ENCODE measurements at regions not wholly inside any gene's neighbourhood (a gene's known extent, or its start where the extent isn't known, plus 50 kb on each side); places are given as distances from the start of the nearest gene placed in this dataset.
"Not testable (repeated sequence)": the region's sequence is repeated elsewhere in the genome, so short reads cannot be mapped to it uniquely, and the experiment has no call there.

DNA sequence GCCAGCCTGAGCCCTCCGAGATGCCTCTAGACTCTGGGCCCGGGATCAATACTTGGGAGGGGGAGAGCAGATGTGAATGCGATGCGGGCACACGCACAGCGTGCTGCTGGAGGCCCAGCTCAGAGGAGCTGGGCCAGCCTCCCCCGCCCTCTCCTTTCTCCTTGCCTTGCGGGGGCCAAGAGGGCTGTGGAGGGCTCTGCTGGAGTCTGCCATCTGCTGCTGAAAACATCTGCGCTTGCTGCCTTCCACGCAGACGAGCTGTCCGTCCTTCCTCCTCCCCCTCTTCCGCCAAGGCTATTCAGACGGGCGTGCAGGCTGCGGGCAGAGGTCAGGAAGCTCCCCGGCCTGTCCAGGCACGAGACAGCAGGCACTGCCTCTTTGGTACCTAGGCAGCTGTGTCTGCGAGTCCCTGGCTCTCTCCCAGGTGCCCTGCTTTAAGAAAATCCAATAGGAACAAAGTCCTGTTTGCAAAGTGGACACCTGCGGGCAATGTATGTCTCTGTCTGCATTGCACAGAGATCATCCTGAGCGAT lies 75.2 kb downstream of the SPRING1 start (continued):
- TF ChIP-seq, protein P1, sequence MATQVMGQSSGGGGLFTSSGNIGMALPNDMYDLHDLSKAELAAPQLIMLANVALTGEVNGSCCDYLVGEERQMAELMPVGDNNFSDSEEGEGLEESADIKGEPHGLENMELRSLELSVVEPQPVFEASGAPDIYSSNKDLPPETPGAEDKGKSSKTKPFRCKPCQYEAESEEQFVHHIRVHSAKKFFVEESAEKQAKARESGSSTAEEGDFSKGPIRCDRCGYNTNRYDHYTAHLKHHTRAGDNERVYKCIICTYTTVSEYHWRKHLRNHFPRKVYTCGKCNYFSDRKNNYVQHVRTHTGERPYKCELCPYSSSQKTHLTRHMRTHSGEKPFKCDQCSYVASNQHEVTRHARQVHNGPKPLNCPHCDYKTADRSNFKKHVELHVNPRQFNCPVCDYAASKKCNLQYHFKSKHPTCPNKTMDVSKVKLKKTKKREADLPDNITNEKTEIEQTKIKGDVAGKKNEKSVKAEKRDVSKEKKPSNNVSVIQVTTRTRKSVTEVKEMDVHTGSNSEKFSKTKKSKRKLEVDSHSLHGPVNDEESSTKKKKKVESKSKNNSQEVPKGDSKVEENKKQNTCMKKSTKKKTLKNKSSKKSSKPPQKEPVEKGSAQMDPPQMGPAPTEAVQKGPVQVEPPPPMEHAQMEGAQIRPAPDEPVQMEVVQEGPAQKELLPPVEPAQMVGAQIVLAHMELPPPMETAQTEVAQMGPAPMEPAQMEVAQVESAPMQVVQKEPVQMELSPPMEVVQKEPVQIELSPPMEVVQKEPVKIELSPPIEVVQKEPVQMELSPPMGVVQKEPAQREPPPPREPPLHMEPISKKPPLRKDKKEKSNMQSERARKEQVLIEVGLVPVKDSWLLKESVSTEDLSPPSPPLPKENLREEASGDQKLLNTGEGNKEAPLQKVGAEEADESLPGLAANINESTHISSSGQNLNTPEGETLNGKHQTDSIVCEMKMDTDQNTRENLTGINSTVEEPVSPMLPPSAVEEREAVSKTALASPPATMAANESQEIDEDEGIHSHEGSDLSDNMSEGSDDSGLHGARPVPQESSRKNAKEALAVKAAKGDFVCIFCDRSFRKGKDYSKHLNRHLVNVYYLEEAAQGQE (IDR thresholded peaks at IDR 0.05): no peak
- TF ChIP-seq CEBPB (IDR thresholded peaks at IDR 0.05) (no peak), ZC3H11A (IDR thresholded peaks at IDR 0.05) (no peak), ZSCAN20 (CRISPR knock-in tag; IDR thresholded peaks at IDR 0.05) (no peak)

DNA sequence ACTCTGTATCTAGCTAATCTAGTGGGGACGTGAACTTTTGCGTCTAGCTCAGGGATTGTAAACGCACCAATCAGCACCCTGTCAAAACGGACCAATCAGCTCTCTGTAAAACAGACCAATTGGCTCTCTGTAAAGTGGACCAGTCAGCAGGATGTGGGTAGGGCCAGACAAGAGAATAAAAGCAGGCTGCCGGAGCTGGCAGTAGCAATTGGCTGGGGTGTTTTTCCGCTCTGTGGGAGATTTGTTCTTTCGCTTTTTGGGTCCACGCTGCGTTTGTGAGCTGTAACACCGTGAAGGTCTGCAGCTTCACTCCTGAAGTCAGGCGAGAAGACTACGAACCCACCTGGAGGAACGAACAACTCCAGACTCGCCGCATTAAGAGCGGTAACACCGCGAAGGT lies 76.5 kb downstream of the SPRING1 start:
- POLR2A ChIA-PET: no interaction called here
- H3K27ac ChIP-seq: no peak overlapping the region
- ATAC-seq (no peak), DNase-seq (ENCODE audit: low read depth in 1 of 2, low spot score in 1 of 2) (no peak), FAIRE-seq (no peak)
- H3K4me1 ChIP-seq: peaks cover 34% of the 10 kb centered on the region
- no peak overlapping the region for H3K4me2 ChIP-seq
- H3K9me3 ChIP-seq: no peaks in the 10 kb centered on the region
- 94% methylated on average over 18 of the region's 18 CpGs for WGBS (ENCODE audit: missing lambda C conversion rate)
- no peak overlapping the region for H3K4me3 ChIP-seq
- peak; percentile 12 for TF ChIP-seq MAFK (IDR thresholded peaks at IDR 0.05; ENCODE audit: partially characterized antibody)
- no peak for TF ChIP-seq EHF (CRISPR knock-in tag; IDR thresholded peaks at IDR 0.05)
- CTCF ChIA-PET: interaction anchor here (1.1 to 1.4 kb wide), 2 partner anchors 12 to 48 kb away, joined by 4 read pairs; no protein-coding TSS in a partner anchor

DNA sequence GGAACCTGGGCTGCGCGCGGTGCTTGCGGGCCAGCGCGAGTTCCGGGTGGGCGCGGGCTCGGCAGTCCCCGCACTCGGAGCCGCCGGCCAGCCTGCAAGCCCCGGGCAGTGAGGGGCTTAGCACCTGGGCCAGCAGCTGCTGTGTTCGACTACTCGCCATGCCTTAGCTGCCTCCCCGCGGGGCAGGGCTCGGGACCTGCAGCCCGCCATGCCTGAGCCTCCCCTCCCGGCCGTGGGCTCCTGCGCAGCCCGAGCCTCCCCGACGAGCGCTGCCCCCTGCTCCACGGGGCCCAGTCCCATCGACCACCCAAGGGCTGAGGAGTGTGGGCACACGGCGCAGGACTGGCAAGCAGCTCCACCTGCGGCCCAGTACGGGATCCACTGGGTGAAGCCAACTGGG lies 77.1 kb downstream of the SPRING1 start:
- 88% methylated on average over 25 of the region's 34 CpGs for WGBS (ENCODE audit: missing lambda C conversion rate)

DNA sequence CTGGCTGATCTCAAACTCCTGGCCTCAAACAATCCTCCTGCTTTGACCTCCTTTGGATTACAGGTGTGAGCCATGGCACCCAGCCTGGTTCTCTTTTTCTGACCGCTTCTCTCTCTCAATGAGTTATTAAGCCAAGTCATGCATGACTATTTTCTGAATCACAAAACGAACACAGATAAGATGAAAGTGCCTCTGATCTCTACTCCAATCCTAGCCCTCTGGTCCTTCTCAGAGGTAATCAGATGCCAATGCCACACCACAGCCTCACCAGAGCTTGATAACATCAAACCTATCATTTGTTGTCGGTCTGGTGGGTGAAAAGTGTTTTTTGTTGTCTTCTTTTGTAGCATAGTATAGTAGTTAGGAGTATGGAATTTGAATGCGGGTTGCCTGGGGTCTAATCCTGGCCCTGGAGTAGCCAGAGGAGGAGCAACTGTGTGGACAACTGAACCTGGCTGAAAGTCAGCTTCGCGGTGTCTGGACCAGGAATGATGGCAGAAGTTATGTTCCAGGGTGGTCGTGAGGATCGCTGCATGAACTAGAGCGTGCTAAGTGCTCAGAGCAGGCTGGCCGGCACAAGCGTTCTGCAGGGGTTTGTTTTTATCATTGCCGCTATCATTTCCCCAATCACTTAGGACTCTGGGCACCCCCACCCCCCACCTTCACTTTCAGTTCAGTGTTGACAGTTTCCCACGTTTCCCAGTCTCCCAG lies 77.9 kb downstream of the SPRING1 start:
- peak overlapping the region in 1 of 2 experiments; percentile 6; a peak in 1 of 6 replicates for H3K27ac ChIP-seq
- POLR2A ChIA-PET: no interaction called here
- DNase-seq (ENCODE audit: low read depth in 1 of 2, low spot score in 1 of 2) (no peak), ATAC-seq (peak in 1 of 2 experiments; percentile 43; a peak in 3 of 6 replicates), FAIRE-seq (no peak)
- H3K4me3 ChIP-seq: no peak overlapping the region
- H3K4me2 ChIP-seq: peak overlapping the region; percentile 4; the same call in 1 of the 3 replicates
- peaks cover 34% of the 10 kb centered on the region for H3K4me1 ChIP-seq
- no peaks in the 10 kb centered on the region for H3K9me3 ChIP-seq
- CTCF ChIA-PET: no interaction called here
- peak; percentile 41; the same call in 1 of the 2 replicates for TF ChIP-seq GATA3 (IDR thresholded peaks at IDR 0.05; ENCODE audit: borderline replicate concordance)
- TF ChIP-seq, protein P2, sequence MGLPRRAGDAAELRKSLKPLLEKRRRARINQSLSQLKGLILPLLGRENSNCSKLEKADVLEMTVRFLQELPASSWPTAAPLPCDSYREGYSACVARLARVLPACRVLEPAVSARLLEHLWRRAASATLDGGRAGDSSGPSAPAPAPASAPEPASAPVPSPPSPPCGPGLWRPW (IDR thresholded peaks at IDR 0.05): no peak
- WGBS (ENCODE audit: missing lambda C conversion rate): 78% methylated on average over 13 of the region's 13 CpGs

More for the DNA sequence above, 77.1 kb downstream of the SPRING1 start:
- DNase-seq (ENCODE audit: low read depth in 1 of 2, low spot score in 1 of 2); H3K4me3 ChIP-seq; H3K4me2 ChIP-seq; FAIRE-seq; H3K9me3 ChIP-seq; CTCF ChIA-PET; POLR2A ChIA-PET; ATAC-seq: not testable (repeated sequence)
- H3K4me1 ChIP-seq: peaks cover 34% of the 10 kb centered on the region
- H3K27ac ChIP-seq: peak overlapping the region in 1 of 2 experiments; percentile 6; a peak in 1 of 6 replicates

DNA sequence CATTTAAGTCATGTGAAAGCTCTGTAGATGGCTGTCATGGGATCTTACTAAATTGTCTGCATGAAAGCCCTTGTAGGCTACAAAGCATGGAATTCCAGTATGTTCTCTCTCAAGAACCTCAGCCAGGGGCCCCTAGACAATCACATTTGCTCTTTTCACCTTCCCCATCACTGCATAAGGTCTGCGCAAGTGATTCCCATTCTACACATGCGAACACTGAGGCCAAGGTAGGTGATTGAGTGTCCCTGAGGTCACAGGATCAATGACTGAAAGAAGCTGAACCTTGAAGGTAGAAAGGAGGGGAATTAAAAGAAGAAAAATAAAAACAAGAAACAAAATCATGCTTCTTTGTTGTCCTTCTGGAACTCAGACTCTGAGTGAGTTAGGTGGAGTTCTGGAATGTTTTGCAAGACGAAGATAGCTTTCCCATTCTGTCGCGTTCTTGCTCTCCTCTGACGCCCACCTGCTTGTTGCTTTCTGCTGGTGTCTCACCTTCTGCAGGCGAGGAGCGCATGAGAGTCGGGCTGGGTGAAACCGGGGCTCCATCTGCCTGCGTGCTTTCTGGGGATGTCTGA lies 79.9 kb downstream of the SPRING1 start:
- H3K27ac ChIP-seq: peak overlapping the region in 1 of 2 experiments; percentile 22; a peak in 2 of 6 replicates
- peaks cover 27% of the 10 kb centered on the region for H3K4me1 ChIP-seq
- TF ChIP-seq NFE2L2 (conservative IDR thresholded peaks at IDR 0.05; ENCODE audit: low read length): no peak
- TF ChIP-seq, protein P3, sequence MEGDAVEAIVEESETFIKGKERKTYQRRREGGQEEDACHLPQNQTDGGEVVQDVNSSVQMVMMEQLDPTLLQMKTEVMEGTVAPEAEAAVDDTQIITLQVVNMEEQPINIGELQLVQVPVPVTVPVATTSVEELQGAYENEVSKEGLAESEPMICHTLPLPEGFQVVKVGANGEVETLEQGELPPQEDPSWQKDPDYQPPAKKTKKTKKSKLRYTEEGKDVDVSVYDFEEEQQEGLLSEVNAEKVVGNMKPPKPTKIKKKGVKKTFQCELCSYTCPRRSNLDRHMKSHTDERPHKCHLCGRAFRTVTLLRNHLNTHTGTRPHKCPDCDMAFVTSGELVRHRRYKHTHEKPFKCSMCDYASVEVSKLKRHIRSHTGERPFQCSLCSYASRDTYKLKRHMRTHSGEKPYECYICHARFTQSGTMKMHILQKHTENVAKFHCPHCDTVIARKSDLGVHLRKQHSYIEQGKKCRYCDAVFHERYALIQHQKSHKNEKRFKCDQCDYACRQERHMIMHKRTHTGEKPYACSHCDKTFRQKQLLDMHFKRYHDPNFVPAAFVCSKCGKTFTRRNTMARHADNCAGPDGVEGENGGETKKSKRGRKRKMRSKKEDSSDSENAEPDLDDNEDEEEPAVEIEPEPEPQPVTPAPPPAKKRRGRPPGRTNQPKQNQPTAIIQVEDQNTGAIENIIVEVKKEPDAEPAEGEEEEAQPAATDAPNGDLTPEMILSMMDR (IDR thresholded peaks at IDR 0.05): no peak
- TF ChIP-seq KDM1A (IDR thresholded peaks at IDR 0.05; ENCODE audit: low read depth): no peak
- no peak for TF ChIP-seq FOSB (CRISPR knock-in tag; IDR thresholded peaks at IDR 0.05)
- TF ChIP-seq ZSCAN20 (CRISPR knock-in tag; IDR thresholded peaks at IDR 0.05): no peak
- no peak for TF ChIP-seq ZC3H11A (IDR thresholded peaks at IDR 0.05)
- TF ChIP-seq ZFP36 (IDR thresholded peaks at IDR 0.05; ENCODE audit: borderline replicate concordance, partially characterized antibody): no peak
- TF ChIP-seq RFX5 (IDR thresholded peaks at IDR 0.05): no peak
- TF ChIP-seq, protein P4, sequence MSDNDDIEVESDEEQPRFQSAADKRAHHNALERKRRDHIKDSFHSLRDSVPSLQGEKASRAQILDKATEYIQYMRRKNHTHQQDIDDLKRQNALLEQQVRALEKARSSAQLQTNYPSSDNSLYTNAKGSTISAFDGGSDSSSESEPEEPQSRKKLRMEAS (IDR thresholded peaks at IDR 0.05): no peak
- TF ChIP-seq CEBPB (IDR thresholded peaks at IDR 0.05): no peak
- no peak for TF ChIP-seq PHF8 (IDR thresholded peaks at IDR 0.05; ENCODE audit: borderline replicate concordance, low read depth)
- TF ChIP-seq SREBF2 (IDR thresholded peaks at IDR 0.05): no peak
- TF ChIP-seq ZNF302 (CRISPR knock-in tag; IDR thresholded peaks at IDR 0.05): no peak
- no peak for TF ChIP-seq MAFK (IDR thresholded peaks at IDR 0.05; ENCODE audit: partially characterized antibody)
- no peak for TF ChIP-seq CHD2 (IDR thresholded peaks at IDR 0.05; ENCODE audit: low read length, partially characterized antibody)
- TF ChIP-seq FOSL2 (IDR thresholded peaks at IDR 0.05): no peak
- TF ChIP-seq FOSL2 (CRISPR knock-in tag; IDR thresholded peaks at IDR 0.05): no peak
- TF ChIP-seq GATA3 (IDR thresholded peaks at IDR 0.05; ENCODE audit: borderline replicate concordance): no peak
- peak overlapping the region; percentile 55 for H3K4me2 ChIP-seq
- DNase-seq (ENCODE audit: low read depth in 1 of 2, low spot score in 1 of 2) (no peak), ATAC-seq (no peak), FAIRE-seq (no peak)
- H3K4me3 ChIP-seq: no peak overlapping the region
- ChIA-PET CTCF (interaction anchor here (0.6 to 1.3 kb wide), 3 partner anchors 16 to 71 kb away, joined by 3 to 5 read pairs (median 3); no protein-coding TSS in a partner anchor), POLR2A (no interaction called here)
- peaks cover 9% of the 10 kb centered on the region for H3K9me3 ChIP-seq
- WGBS (ENCODE audit: missing lambda C conversion rate): 83% methylated on average over 11 of the region's 11 CpGs
